IPS-11a (cell line): ENCODE measurements at regions not wholly inside any gene's neighbourhood (a gene's known extent, or its start where the extent isn't known, plus 50 kb on each side); places are given as distances from the start of the nearest gene placed in this dataset.

ENCODE experiments used
- H3K4me3 ChIP-seq: one replicate; pipeline ENCODE4 v1.5.1; 2013; ENCODE audit warnings: low read depth, low read length, control low read depth

DNA sequence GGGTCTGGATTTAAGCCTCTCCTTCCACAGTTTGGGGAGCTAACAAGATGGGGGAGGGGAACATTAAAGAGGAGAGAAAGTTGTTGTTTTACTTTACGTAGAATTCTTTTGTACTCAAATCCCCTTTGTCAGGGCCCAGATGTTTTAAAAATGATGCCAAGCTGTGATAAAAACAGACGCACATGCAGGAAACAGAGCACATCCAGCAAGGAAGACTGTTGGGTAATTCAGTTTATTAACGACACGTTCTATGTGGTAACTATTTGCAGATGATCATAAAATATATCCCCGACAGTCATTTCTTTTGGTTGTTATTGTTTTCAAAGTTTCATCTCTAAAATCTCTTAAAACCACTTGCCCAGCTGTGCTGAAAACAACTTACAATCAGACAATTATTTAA, 307.0 kb upstream of the PRDM1 start:
- no peak overlapping the region for H3K4me3 ChIP-seq

DNA sequence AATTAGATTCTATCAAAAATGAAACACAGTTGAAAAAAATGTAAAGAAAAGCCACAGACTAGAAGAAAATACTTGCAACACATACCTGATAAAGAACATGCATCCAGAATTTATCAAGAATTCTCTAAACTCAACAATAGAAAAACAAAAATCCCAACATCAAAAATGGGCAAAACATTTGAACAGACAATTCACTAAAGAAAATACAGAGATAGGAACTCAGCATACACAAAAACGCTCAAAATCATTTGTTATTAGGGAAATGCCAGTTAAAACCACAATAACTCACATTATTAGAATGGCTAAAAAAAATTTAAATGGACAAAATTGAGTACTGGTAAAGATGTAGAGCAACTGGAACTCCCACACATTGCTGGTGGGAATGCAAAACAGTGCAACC, 311.0 kb upstream of the PRDM1 start:
- no peak overlapping the region for H3K4me3 ChIP-seq

DNA sequence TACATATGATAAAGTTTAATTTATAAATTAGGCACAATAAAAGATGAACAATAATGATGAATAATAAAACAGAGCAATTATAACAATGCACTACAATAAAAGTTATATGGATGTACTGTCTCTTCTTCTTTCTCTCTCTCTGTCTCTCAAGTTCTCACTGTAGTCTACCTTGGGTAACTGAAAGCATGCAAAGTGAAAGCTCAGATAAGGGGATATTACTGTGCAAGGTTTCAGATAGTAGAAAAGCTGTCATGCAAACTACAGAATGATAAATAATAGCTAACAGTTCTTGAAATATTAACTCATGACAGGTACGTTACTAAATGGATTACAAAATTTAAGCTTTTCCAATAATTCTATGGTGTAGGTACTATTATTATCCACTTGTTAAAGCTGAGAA, 311.9 kb upstream of the PRDM1 start:
- H3K4me3 ChIP-seq: no peak overlapping the region

DNA sequence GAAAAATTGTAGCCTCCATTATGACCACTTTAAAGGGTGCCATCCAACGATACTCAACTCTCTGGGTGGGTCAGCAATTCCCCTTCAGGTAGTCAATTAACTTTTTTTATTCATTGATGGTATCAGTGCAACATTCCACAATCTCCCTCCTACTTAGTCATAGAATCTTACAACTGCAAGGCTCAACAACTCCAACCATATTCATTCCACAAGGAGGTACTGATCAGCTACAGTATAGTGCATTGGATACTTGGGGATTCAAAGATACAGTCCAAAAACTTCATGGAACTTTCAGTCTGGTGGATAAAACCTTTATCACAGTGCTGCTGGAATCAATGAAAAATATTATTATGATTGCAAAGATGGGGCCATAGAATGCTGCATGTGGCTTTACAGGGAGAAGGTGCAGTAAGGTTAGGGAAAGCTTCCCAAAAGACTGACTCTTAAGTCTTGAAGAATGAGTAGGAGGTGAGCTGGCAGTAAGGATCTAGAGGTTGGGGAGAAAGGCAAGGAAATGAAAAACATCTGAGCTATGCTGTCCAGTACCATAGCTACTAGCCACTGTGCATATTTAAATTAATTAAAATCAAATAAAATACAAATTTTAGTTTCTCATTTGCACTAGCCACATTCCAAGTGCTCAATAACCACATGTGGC, 314.7 kb upstream of the PRDM1 start:
- no peak overlapping the region for H3K4me3 ChIP-seq

DNA sequence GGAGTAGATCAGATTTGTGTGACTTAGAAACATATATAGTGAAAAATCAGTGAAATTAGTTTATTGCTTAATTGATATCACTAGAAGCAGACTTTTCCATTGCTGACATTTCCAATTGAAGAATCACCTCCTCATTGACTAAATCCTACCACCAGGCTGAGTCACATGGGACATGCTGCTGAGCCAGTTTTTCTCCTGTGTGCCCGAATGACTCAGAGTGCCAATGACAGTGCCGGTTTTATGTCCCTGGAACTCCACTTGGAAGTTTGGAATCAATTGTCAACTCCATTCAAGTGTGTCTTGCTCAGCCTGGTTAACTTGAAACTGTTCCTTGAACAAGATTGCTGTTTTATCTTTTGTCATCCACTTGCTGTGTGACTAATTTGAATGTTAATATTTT, 316.1 kb upstream of the PRDM1 start:
- H3K4me3 ChIP-seq: no peak overlapping the region

DNA sequence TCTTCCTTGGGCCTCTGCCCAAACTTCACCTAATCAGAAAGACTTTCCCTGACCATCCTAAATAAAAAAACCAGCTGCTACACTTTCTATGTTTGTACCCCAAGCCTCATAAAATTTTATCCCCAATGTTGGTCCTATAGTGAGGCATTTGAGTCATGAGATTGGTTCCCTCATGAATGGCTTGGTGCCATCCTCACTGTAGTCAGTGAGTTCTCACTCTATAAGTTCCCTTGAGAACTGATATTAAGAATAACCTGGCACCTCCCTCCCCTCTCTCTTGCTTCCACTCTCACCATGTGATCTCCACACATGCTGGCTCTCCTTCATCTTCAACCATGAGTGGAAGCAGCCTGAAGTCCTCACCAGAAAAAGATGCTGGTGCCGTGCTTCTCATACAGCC, 316.9 kb upstream of the PRDM1 start:
- no peak overlapping the region for H3K4me3 ChIP-seq

DNA sequence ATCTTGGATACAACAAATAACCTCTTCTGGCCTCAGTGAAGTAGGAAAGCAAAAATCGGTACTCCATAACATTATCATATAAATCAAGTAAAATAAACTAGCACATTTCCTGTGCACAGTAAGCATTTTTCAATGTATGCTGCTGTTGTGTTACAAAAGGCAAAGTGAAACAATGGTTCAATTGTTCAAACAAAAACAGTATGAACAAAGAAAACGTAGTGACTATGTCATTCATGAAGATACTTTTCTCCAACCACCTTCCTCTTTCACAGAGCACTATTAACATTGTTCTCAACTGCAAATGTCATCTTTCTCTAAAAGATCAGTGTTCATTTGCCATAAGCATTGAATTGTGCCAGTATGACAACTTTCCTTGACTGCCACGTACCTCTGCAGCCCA, 318.6 kb upstream of the PRDM1 start:
- H3K4me3 ChIP-seq: no peak overlapping the region

- H3K4me3 ChIP-seq: no peak overlapping the region
Measured at GRCh38 chr6:105765239-105765638, 320.9 kb upstream of the PRDM1 start.

DNA sequence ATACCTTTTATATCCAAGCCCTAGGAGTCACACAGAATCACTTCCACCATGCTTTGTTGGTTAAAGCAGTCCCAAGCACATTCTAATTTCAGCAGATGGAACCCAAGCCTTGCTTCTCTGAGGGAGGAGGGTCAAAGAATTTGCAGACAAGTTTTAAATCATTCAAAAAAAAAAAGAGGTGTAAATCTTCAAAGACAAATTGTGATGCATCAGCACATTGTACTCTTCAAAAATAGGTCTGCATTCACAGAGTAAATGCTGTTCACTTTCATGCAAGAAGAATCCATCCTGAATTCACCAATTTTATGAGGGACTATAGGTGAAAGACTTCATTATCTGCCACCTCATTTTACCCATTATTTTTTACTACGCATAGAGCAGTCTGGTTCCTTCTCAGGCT, 321.8 kb upstream of the PRDM1 start:
- H3K4me3 ChIP-seq: no peak overlapping the region

- no peak overlapping the region for H3K4me3 ChIP-seq
Measured at GRCh38 chr6:105763866-105764265, 322.3 kb upstream of the PRDM1 start.

DNA sequence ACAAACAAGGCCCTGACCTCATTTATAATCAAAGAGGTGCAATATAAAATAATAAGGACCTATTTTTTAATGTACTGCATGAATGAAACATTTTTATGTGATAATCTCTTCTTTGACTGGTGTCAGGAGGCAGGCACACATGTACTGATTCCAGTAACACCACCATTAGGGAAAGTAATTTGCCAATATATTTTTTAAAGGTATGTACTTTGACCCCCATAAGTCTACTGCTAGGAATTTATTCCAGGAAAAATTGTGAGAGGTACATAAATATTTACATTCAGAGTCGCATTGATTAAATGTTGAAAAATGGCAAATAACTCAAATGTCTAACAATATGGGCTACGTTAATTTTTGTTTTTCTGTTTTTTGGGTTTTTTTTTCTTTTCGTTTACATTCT, 325.4 kb upstream of the PRDM1 start:
- no peak overlapping the region for H3K4me3 ChIP-seq

DNA sequence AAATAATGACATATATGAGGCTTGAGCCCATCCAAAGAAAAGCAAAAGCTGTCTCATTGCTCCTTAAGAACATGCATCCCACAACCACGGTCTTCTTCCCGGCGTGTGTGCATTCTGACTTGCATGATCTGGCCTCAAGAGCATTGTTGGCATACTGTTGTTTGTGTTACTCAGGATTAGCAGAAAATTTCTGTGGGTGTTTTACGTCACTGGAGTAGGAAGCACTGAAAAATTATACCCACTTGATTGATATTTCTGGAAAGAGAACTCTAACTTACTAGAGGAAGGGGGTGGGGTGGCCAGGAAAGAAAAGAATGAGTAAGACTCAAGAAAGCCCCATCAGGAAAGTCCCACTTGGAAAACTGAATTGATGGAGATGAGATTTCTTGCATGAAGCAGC, 326.2 kb upstream of the PRDM1 start:
- no peak overlapping the region for H3K4me3 ChIP-seq

DNA sequence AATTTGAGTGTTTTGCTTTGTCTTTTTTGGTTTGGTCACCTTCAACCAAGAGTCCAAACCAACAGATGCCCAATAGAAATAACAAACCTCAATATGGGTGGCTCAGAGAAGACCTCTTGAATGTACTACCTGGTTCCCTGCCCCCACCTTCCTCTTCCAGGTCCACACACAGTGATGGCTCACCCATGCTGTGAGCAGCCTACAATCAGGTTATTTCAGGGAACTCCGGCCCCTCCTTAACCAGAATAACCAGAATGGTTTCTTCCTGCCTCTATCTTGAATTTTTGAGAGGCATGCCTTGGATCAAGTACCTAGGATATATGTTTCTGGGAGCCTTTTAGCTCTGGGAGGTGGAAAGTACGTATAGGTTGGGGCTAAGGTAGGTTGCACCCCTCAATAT, 327.1 kb upstream of the PRDM1 start:
- no peak overlapping the region for H3K4me3 ChIP-seq

GRCh38 chr6:105757512-105758200, 328.5 kb upstream of the PRDM1 start:
- no peak overlapping the region for H3K4me3 ChIP-seq

DNA sequence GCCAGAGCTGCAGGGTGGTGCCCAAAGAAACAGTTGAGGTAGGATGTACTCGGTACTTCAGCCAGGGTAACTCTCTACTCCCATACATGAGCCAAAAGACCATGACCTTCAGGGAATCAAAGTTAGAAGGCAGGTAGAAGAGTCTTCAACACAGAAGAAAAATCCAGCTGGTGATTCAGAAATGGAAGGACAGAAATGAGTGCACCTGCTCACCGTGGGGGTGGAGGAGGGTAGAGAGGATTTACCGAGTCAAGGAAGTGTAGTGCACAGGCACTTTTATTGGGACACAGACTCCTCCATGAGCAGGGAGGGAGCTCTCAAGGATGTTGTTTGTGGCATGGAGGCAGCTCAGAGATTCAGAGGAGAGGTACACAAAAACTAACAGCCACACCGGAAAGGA, 330.3 kb upstream of the PRDM1 start:
- H3K4me3 ChIP-seq: no peak overlapping the region

GRCh38 chr6:105753620-105754211, 332.4 kb upstream of the PRDM1 start:
- H3K4me3 ChIP-seq: no peak overlapping the region

DNA sequence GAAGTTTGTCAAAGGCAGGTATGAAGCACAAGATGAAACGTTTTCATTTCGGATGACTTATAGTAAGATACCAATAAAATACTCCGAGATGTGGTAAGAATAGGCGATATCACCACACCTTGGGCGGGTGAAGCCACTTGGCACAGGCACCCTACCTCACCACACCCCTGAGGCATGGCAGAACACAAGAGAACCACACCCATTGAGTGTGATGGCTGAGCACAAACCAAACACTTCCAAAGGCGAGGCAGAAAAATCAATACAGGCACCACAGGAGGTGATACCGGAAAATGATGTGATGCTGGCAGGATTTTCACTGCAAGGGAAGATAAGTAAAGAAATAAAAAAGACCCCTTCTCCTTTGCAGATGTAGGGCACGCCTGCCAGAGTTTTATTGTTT, 332.9 kb upstream of the PRDM1 start:
- no peak overlapping the region for H3K4me3 ChIP-seq

- no peak overlapping the region for H3K4me3 ChIP-seq
Measured at GRCh38 chr6:105750089-105750488, 336.0 kb upstream of the PRDM1 start.

DNA sequence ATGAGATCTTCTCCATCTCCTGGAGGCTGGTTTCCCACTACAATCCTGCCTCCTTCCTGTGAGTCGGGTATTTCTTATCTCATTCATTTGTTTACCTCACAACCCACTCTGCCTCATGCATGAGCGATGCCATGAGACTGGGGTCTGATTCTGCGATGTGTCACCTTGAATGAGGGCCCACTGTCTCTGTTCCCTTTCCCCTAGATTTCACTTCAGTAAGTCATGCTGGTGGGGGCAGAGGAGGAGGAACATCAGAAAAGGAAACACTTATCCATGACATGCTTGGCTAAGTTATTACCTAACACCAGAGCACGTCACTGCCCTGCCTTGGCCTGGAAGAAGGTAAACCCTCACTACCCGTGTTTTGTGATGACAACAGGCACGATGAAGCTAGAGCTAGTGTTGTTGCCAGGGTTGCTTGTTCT, 337.4 kb upstream of the PRDM1 start:
- no peak overlapping the region for H3K4me3 ChIP-seq

DNA sequence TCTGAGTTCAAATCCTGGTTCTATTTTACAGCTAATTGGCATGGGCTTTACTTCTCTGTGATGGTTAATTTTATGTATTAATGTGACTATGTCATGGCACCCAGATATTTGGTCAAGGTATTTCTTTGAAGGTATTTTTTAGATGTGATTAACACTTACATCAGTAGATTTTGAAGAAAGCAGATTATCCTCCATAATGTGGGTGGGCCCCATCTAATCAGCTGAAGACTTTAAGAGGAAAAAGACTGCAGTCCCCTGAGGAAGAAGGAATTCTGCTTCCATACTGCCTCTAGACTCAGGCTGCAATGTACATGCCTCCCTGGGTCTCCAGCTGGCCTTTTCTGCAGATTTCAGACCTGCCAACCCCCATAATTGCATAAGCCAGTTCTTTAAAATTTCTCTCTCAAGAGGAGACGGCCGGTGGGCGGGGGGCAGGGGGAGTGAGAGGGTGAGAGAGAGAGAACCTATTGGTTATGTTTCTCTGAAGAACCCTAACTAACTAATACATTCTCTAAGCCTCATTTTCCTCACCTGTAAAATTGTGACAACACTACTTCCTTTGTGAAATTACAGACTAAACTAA, 338.2 kb upstream of the PRDM1 start:
- H3K4me3 ChIP-seq: no peak overlapping the region

DNA sequence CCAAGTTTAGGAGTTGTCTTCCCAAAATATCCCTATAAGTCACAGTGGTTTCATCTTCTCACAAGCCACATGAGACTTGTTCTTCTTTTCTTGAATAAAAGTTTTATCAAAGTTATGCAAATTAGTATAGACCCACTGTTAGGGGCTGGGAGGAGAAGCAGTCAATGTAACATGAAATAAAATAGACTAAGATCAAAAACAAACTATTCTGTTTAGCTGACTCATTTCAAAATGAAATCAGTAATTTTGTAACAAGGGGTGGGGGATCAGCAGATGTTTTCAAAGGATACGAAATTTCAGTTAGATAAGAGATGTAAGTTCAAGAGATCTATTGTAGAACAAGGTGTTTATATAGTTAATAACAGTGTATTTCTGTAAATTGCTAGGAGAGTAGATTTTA, 339.6 kb upstream of the PRDM1 start:
- H3K4me3 ChIP-seq: no peak overlapping the region

- H3K4me3 ChIP-seq: no peak overlapping the region
Measured at GRCh38 chr6:105746130-105746505, 340.0 kb upstream of the PRDM1 start.
